Activated CD4-positive, alpha-beta memory T cell treated with anti-CD3 and anti-CD28 coated beads for 36 hours (primary cell): ENCODE measurements at regions not wholly inside any gene's neighbourhood (a gene's known extent, or its start where the extent isn't known, plus 50 kb on each side); places are given as distances from the start of the nearest gene placed in this dataset.
"Not testable (repeated sequence)": the region's sequence is repeated elsewhere in the genome, so short reads cannot be mapped to it uniquely, and the experiment has no call there.

ENCODE experiments used
- CTCF ChIA-PET: fragments of 350-600 bp; sonication (Branson Sonifier 250); formaldehyde crosslinking; loops from one replicate; lab custom pipeline; 2021; ENCODE audit warnings: antibody characterized with exemption, inconsistent platforms; lab: Charles Lee
- POLR2A ChIA-PET: fragments of 350-600 bp; sonication (Branson Sonifier 250); formaldehyde crosslinking; loops from one replicate; lab custom pipeline; 2021; ENCODE audit warnings: antibody characterized with exemption; lab: Charles Lee
- DNase-seq: peaks from one replicate; pipeline ENCODE4 v3.0.0-alpha.2; 2020
- H3K27ac Mint-ChIP-seq: one replicate; pipeline ENCODE4 v1.8.0; 2021; ENCODE audit warnings: mixed read lengths
- H3K27me3 Mint-ChIP-seq: one replicate; pipeline ENCODE4 v1.8.0; 2021; ENCODE audit warnings: mixed read lengths
- H3K36me3 Mint-ChIP-seq: one replicate; pipeline ENCODE4 v1.8.0; 2021; ENCODE audit warnings: mixed read lengths
- H3K4me1 Mint-ChIP-seq: one replicate; pipeline ENCODE4 v1.8.0; 2021; ENCODE audit warnings: low read depth, mixed read lengths
- H3K4me3 Mint-ChIP-seq: one replicate; pipeline ENCODE4 v1.8.0; 2021; ENCODE audit warnings: mild to moderate bottlenecking, mixed read lengths
- H3K9me3 Mint-ChIP-seq: one replicate; pipeline ENCODE4 v1.8.0; 2021; ENCODE audit warnings: mixed read lengths
- intact Hi-C: fragments of 100-400 bp; cut with micrococcal nuclease; formaldehyde crosslinking; loops from one replicate; pipeline ENCODE4 v1.15.1; 2023

GRCh38 chr20:26373066-26373465 is 676.4 kb upstream of the ZNF337 start:
- DNase-seq, POLR2A ChIA-PET, H3K4me1 Mint-ChIP-seq, intact Hi-C loops, H3K4me3 Mint-ChIP-seq, H3K9me3 Mint-ChIP-seq, H3K27ac Mint-ChIP-seq, H3K27me3 Mint-ChIP-seq, CTCF ChIA-PET, H3K36me3 Mint-ChIP-seq: not testable (repeated sequence)

- intact Hi-C loops, result no loop called here
- no peaks in the 10 kb centered on the region for H3K27me3 Mint-ChIP-seq
- POLR2A ChIA-PET, result no interaction called here
- no peak overlapping the region for H3K4me3 Mint-ChIP-seq
- CTCF ChIA-PET, result no interaction called here
- H3K36me3 Mint-ChIP-seq, result peaks cover 27% of the 10 kb centered on the region
- no peak overlapping the region for H3K27ac Mint-ChIP-seq
- H3K9me3 Mint-ChIP-seq, result peaks cover 19% of the 10 kb centered on the region
- peaks cover 26% of the 10 kb centered on the region for H3K4me1 Mint-ChIP-seq
- DNase-seq, result no peak
Measured at GRCh38 chr20:26354511-26354910, 657.9 kb upstream of the ZNF337 start.

- DNase-seq, result no peak
- Mint-ChIP-seq H3K27ac (no peak overlapping the region), H3K4me1 (peaks cover 25% of the 10 kb centered on the region), H3K27me3 (no peaks in the 10 kb centered on the region), H3K36me3 (peaks cover 47% of the 10 kb centered on the region), H3K4me3 (no peak overlapping the region), H3K9me3 (peaks cover 32% of the 10 kb centered on the region)
- POLR2A ChIA-PET, result no interaction called here
- intact Hi-C loops, result no loop called here
- CTCF ChIA-PET, result no interaction called here
Measured at GRCh38 chr20:26347396-26347795, 650.7 kb upstream of the ZNF337 start.

GRCh38 chr20:26340460-26341065 is 643.9 kb upstream of the ZNF337 start:
- Mint-ChIP-seq H3K36me3 (peaks cover 54% of the 10 kb centered on the region), H3K4me1 (peaks cover 47% of the 10 kb centered on the region), H3K27ac (peak overlapping the region; percentile 88), H3K9me3 (peaks cover 44% of the 10 kb centered on the region)
- H3K27me3 Mint-ChIP-seq, CTCF ChIA-PET, H3K4me3 Mint-ChIP-seq: not testable (repeated sequence)
- POLR2A ChIA-PET, result interaction anchor here (0.7 kb wide), 1 partner anchor 375 kb away, joined by 4 read pairs; no protein-coding TSS in a partner anchor
- intact Hi-C loops, result loop anchor here (1.0 kb wide), 2 partner anchors 52 to 62 kb away; no protein-coding TSS in a partner anchor
- peak; percentile 18 for DNase-seq

- Mint-ChIP-seq H3K4me1 (peaks cover 36% of the 10 kb centered on the region), H3K36me3 (peaks cover 49% of the 10 kb centered on the region)
Measured at GRCh38 chr20:26324177-26324576, 627.5 kb upstream of the ZNF337 start.

GRCh38 chr20:26315054-26315453 is 618.4 kb upstream of the ZNF337 start:
- Mint-ChIP-seq H3K9me3 (peaks cover 35% of the 10 kb centered on the region), H3K4me1 (peaks cover 34% of the 10 kb centered on the region), H3K36me3 (peaks cover 45% of the 10 kb centered on the region), H3K4me3 (no peak overlapping the region), H3K27me3 (no peaks in the 10 kb centered on the region), H3K27ac (no peak overlapping the region)
- CTCF ChIA-PET, result no interaction called here
- intact Hi-C loops, result no loop called here
- POLR2A ChIA-PET, result no interaction called here
- no peak for DNase-seq

More at GRCh38 chr20:26324177-26324576, 627.5 kb upstream of the ZNF337 start:
- peak overlapping the region; percentile 52 for H3K27ac Mint-ChIP-seq
- H3K27me3 Mint-ChIP-seq, result no peaks in the 10 kb centered on the region
- intact Hi-C loops, result no loop called here
- no peak overlapping the region for H3K4me3 Mint-ChIP-seq
- H3K9me3 Mint-ChIP-seq, result peaks cover 44% of the 10 kb centered on the region
- ChIA-PET POLR2A (no interaction called here), CTCF (no interaction called here)
- DNase-seq, result no peak

GRCh38 chr20:26309720-26310119 is 613.1 kb upstream of the ZNF337 start:
- Mint-ChIP-seq H3K4me1 (peaks cover 70% of the 10 kb centered on the region), H3K9me3 (peaks cover 26% of the 10 kb centered on the region), H3K27ac (peak overlapping the region; percentile 88), H3K36me3 (peaks cover 64% of the 10 kb centered on the region)
- H3K4me3 Mint-ChIP-seq, POLR2A ChIA-PET, CTCF ChIA-PET, intact Hi-C loops, DNase-seq, H3K27me3 Mint-ChIP-seq: not testable (repeated sequence)

GRCh38 chr20:26308961-26309360 is 612.3 kb upstream of the ZNF337 start:
- POLR2A ChIA-PET, result no interaction called here
- no peak for DNase-seq
- Mint-ChIP-seq H3K27me3 (no peaks in the 10 kb centered on the region), H3K4me1 (peaks cover 67% of the 10 kb centered on the region), H3K4me3 (no peak overlapping the region), H3K36me3 (peaks cover 60% of the 10 kb centered on the region), H3K9me3 (peaks cover 25% of the 10 kb centered on the region), H3K27ac (peak overlapping the region; percentile 88)
- intact Hi-C loops, result no loop called here
- CTCF ChIA-PET, result no interaction called here

- Mint-ChIP-seq H3K4me1 (peaks cover 23% of the 10 kb centered on the region), H3K9me3 (peaks cover 12% of the 10 kb centered on the region), H3K27ac (no peak overlapping the region), H3K4me3 (no peak overlapping the region), H3K36me3 (peaks cover 37% of the 10 kb centered on the region), H3K27me3 (no peaks in the 10 kb centered on the region)
- ChIA-PET CTCF (no interaction called here), POLR2A (no interaction called here)
- no peak for DNase-seq
- intact Hi-C loops, result no loop called here
Measured at GRCh38 chr20:26295006-26295405, 598.4 kb upstream of the ZNF337 start.

GRCh38 chr20:26288379-26289061 is 591.9 kb upstream of the ZNF337 start:
- Mint-ChIP-seq H3K27ac (peak overlapping the region; percentile 86), H3K4me1 (peaks cover 74% of the 10 kb centered on the region), H3K36me3 (peaks cover 45% of the 10 kb centered on the region), H3K4me3 (peak overlapping the region; percentile 16)
- POLR2A ChIA-PET, H3K9me3 Mint-ChIP-seq, DNase-seq, CTCF ChIA-PET, H3K27me3 Mint-ChIP-seq: not testable (repeated sequence)
- intact Hi-C loops, result loop anchor here (1.0 to 10.0 kb wide), 3 partner anchors 9 to 84 kb away; no protein-coding TSS in a partner anchor

- Mint-ChIP-seq H3K27me3 (no peaks in the 10 kb centered on the region), H3K4me3 (no peak overlapping the region), H3K4me1 (peaks cover 69% of the 10 kb centered on the region), H3K27ac (peak overlapping the region; percentile 79), H3K9me3 (peaks cover 26% of the 10 kb centered on the region), H3K36me3 (peaks cover 46% of the 10 kb centered on the region)
- intact Hi-C loops, result loop anchor here (1.0 kb wide), 1 partner anchor 9 kb away; no protein-coding TSS in a partner anchor
- no peak for DNase-seq
- ChIA-PET POLR2A (no interaction called here), CTCF (no interaction called here)
Measured at GRCh38 chr20:26279238-26279637, 582.6 kb upstream of the ZNF337 start.

GRCh38 chr20:26277339-26277738 is 580.7 kb upstream of the ZNF337 start:
- Mint-ChIP-seq H3K9me3 (peaks cover 26% of the 10 kb centered on the region), H3K27ac (no peak overlapping the region)
- POLR2A ChIA-PET, result no interaction called here

More at GRCh38 chr20:26277339-26277738, 580.7 kb upstream of the ZNF337 start:
- intact Hi-C loops, result no loop called here
- H3K4me1 Mint-ChIP-seq, result peaks cover 50% of the 10 kb centered on the region
- no peak for DNase-seq
- H3K27me3 Mint-ChIP-seq, result no peaks in the 10 kb centered on the region
- CTCF ChIA-PET, result no interaction called here
- H3K4me3 Mint-ChIP-seq, result no peak overlapping the region
- H3K36me3 Mint-ChIP-seq, result peaks cover 37% of the 10 kb centered on the region
